ENCODE measurements at regions not wholly inside any gene's neighbourhood (a gene's known extent, or its start where the extent isn't known, plus 50 kb on each side); places are given as distances from the start of the nearest gene placed in this dataset.

- Histone ChIP-seq H3K27me3 (ENCODE audit: insufficient read depth, low read length) (no peaks in the 10 kb centered on the region), H2BK12ac (ENCODE audit: low read length) (no peak overlapping the region), H4K12ac (ENCODE audit: low read depth, low read length) (no peak overlapping the region), H3K18ac (ENCODE audit: low read length) (no peak overlapping the region), H3K4me1 (ENCODE audit: control insufficient read depth in 1 of 2, insufficient read depth in 2 of 2, low read length in 2 of 2) (peaks cover 0 to 3% of the 10 kb centered on the region in 2 experiments), H3K9me3 (ENCODE audit: insufficient read depth, low read depth, low read length) (no peaks in the 10 kb centered on the region), H3K36me3 (ENCODE audit: control insufficient read depth in 1 of 2, insufficient read depth in 2 of 2, low read length in 2 of 2) (no peaks in the 10 kb centered on the region), H3K27ac (ENCODE audit: low read depth, low read length) (no peak overlapping the region), H3K9ac (ENCODE audit: low read length) (no peak overlapping the region), H3K4me2 (ENCODE audit: low read length) (no peak overlapping the region), H2AK5ac (ENCODE audit: low read length) (no peak overlapping the region), H3K4me3 (ENCODE audit: low read depth, low read length) (no peak overlapping the region), H3K79me2 (ENCODE audit: control insufficient read depth, insufficient read depth, low read length, poor library complexity) (no peaks in the 10 kb centered on the region), H3K4ac (ENCODE audit: low read depth, low read length) (no peak overlapping the region), H2BK5ac (ENCODE audit: low read depth, low read length, poor library complexity) (no peak overlapping the region), H3K23ac (ENCODE audit: low read length) (no peak overlapping the region), H4K91ac (ENCODE audit: low read depth, low read length) (no peak overlapping the region), H3K79me1 (ENCODE audit: low read length) (no peaks in the 10 kb centered on the region), H2BK120ac (ENCODE audit: insufficient read depth, low read length, poor library complexity) (no peak overlapping the region), H2AFZ (ENCODE audit: insufficient read depth, low read length, poor library complexity) (no peak overlapping the region), H4K8ac (ENCODE audit: low read depth, low read length) (no peak overlapping the region), H3K14ac (ENCODE audit: low read length) (no peak overlapping the region)
- no peak for DNase-seq
- no CpG with 5 or more reads among the region's 3 CpGs for WGBS (ENCODE audit: extremely low coverage, insufficient coverage, insufficient read length)
Measured at GRCh38 chr11:116371146-116371545, 401.6 kb downstream of the BUD13 start.

DNA sequence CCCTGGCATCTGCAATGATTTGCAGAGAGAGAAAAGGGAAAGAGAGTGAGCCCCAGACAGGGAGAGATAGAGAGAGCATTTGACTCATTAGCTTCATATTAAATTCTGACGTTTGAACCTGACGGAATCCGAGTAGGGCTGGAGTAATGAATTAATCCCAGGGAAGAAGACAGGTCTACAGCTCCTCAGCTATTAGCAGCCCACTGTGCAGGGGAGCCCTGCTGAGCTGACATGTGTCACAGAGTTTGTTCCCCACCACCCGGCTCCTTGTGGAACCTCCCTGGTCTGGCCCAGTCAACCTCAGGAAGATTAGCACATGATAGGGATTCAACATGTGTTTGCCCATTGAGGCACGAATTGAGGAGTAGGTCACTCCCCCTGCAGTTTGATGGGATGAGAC, 404.0 kb downstream of the BUD13 start:
- no CpG with 5 or more reads among the region's 5 CpGs for WGBS (ENCODE audit: extremely low coverage, insufficient coverage, insufficient read length)
- no peak overlapping the region for H4K12ac ChIP-seq (ENCODE audit: low read depth, low read length)
- no peak overlapping the region for H2AK5ac ChIP-seq (ENCODE audit: low read length)
- H3K27me3 ChIP-seq (ENCODE audit: insufficient read depth, low read length): no peaks in the 10 kb centered on the region
- no peak overlapping the region for H3K4me3 ChIP-seq (ENCODE audit: low read depth, low read length)
- H3K79me2 ChIP-seq (ENCODE audit: control insufficient read depth, insufficient read depth, low read length, poor library complexity): no peaks in the 10 kb centered on the region
- no peak overlapping the region for H2BK12ac ChIP-seq (ENCODE audit: low read length)
- no peak overlapping the region for H3K27ac ChIP-seq (ENCODE audit: low read depth, low read length)
- no peaks in the 10 kb centered on the region for H3K9me3 ChIP-seq (ENCODE audit: insufficient read depth, low read depth, low read length)
- no peak overlapping the region for H3K4ac ChIP-seq (ENCODE audit: low read depth, low read length)
- no peaks in the 10 kb centered on the region for H3K79me1 ChIP-seq (ENCODE audit: low read length)
- H3K36me3 ChIP-seq (ENCODE audit: control insufficient read depth in 1 of 2, insufficient read depth in 2 of 2, low read length in 2 of 2): no peaks in the 10 kb centered on the region
- no peak overlapping the region for H3K9ac ChIP-seq (ENCODE audit: low read length)
- no peak overlapping the region for H3K18ac ChIP-seq (ENCODE audit: low read length)
- no peak overlapping the region for H2BK120ac ChIP-seq (ENCODE audit: insufficient read depth, low read length, poor library complexity)
- DNase-seq: no peak
- no peak overlapping the region for H3K23ac ChIP-seq (ENCODE audit: low read length)
- no peak overlapping the region for H3K14ac ChIP-seq (ENCODE audit: low read length)
- no peak overlapping the region for H2AFZ ChIP-seq (ENCODE audit: insufficient read depth, low read length, poor library complexity)
- peaks cover 0 to 3% of the 10 kb centered on the region in 2 experiments for H3K4me1 ChIP-seq (ENCODE audit: control insufficient read depth in 1 of 2, insufficient read depth in 2 of 2, low read length in 2 of 2)
- H4K91ac ChIP-seq (ENCODE audit: low read depth, low read length): no peak overlapping the region
- H2BK5ac ChIP-seq (ENCODE audit: low read depth, low read length, poor library complexity): no peak overlapping the region
- H3K4me2 ChIP-seq (ENCODE audit: low read length): no peak overlapping the region
- H4K8ac ChIP-seq (ENCODE audit: low read depth, low read length): no peak overlapping the region

DNA sequence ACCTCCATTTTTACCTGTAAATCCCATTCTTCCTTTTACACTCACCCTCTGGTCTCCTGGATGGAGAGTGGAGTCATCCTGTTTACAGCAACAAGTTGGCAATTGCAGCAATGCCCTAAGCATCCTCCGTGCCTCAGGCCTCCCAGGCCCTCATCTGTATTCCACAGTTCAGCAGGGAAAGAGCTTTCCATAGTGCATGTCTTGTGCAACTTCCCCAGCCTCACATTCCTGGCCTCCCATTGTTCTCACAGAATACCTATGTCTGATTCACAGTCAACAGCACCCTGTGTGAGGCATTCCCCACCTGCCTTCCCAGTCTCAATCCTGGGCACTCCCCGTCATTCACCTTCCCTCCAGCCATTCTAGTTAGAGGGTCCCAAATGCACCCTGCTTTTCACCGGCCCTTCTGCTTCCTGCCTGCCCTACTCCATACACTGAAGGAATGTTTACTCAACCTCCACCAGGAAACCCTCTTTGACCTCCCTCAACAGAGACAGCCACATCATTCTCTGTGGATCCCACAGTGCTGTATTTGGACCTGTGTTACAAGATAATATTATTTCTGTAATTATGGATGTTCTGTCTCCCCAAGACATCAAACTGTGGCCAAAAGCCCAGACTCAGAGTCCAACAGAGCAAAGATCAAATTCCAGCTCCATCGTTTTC, 405.7 kb downstream of the BUD13 start:
- peaks cover 0 to 3% of the 10 kb centered on the region in 2 experiments for H3K4me1 ChIP-seq (ENCODE audit: control insufficient read depth in 1 of 2, insufficient read depth in 2 of 2, low read length in 2 of 2)
- no peak overlapping the region for H3K23ac ChIP-seq (ENCODE audit: low read length)
- H3K14ac ChIP-seq (ENCODE audit: low read length): no peak overlapping the region
- H4K12ac ChIP-seq (ENCODE audit: low read depth, low read length): no peak overlapping the region
- H2AK5ac ChIP-seq (ENCODE audit: low read length): no peak overlapping the region
- no peak overlapping the region for H3K9ac ChIP-seq (ENCODE audit: low read length)
- no peak overlapping the region for H2AFZ ChIP-seq (ENCODE audit: insufficient read depth, low read length, poor library complexity)
- H3K79me2 ChIP-seq (ENCODE audit: control insufficient read depth, insufficient read depth, low read length, poor library complexity): no peaks in the 10 kb centered on the region
- H2BK120ac ChIP-seq (ENCODE audit: insufficient read depth, low read length, poor library complexity): no peak overlapping the region
- no peak overlapping the region for H2BK5ac ChIP-seq (ENCODE audit: low read depth, low read length, poor library complexity)
- H4K8ac ChIP-seq (ENCODE audit: low read depth, low read length): no peak overlapping the region
- DNase-seq: peak; percentile 88 to 91
- H3K4me3 ChIP-seq (ENCODE audit: low read depth, low read length): no peak overlapping the region
- H4K91ac ChIP-seq (ENCODE audit: low read depth, low read length): peak overlapping the region; percentile 10
- H3K4me2 ChIP-seq (ENCODE audit: low read length): no peak overlapping the region
- no peak overlapping the region for H3K27ac ChIP-seq (ENCODE audit: low read depth, low read length)
- no peaks in the 10 kb centered on the region for H3K27me3 ChIP-seq (ENCODE audit: insufficient read depth, low read length)
- H3K18ac ChIP-seq (ENCODE audit: low read length): no peak overlapping the region
- H3K79me1 ChIP-seq (ENCODE audit: low read length): no peaks in the 10 kb centered on the region
- H3K9me3 ChIP-seq (ENCODE audit: insufficient read depth, low read depth, low read length): no peaks in the 10 kb centered on the region
- WGBS (ENCODE audit: extremely low coverage, insufficient coverage, insufficient read length): no CpG with 5 or more reads among the region's 4 CpGs
- no peak overlapping the region for H2BK12ac ChIP-seq (ENCODE audit: low read length)
- no peaks in the 10 kb centered on the region for H3K36me3 ChIP-seq (ENCODE audit: control insufficient read depth in 1 of 2, insufficient read depth in 2 of 2, low read length in 2 of 2)
- no peak overlapping the region for H3K4ac ChIP-seq (ENCODE audit: low read depth, low read length)

- Histone ChIP-seq H2AFZ (ENCODE audit: insufficient read depth, low read length, poor library complexity) (no peak overlapping the region), H3K23ac (ENCODE audit: low read length) (no peak overlapping the region), H3K18ac (ENCODE audit: low read length) (no peak overlapping the region), H3K4ac (ENCODE audit: low read depth, low read length) (no peak overlapping the region), H3K9me3 (ENCODE audit: insufficient read depth, low read depth, low read length) (no peaks in the 10 kb centered on the region), H3K36me3 (ENCODE audit: control insufficient read depth in 1 of 2, insufficient read depth in 2 of 2, low read length in 2 of 2) (no peaks in the 10 kb centered on the region), H4K91ac (ENCODE audit: low read depth, low read length) (no peak overlapping the region), H2BK12ac (ENCODE audit: low read length) (no peak overlapping the region), H2BK120ac (ENCODE audit: insufficient read depth, low read length, poor library complexity) (no peak overlapping the region), H3K4me1 (ENCODE audit: control insufficient read depth in 1 of 2, insufficient read depth in 2 of 2, low read length in 2 of 2) (peaks cover 0 to 3% of the 10 kb centered on the region in 2 experiments), H3K14ac (ENCODE audit: low read length) (no peak overlapping the region), H3K27ac (ENCODE audit: low read depth, low read length) (no peak overlapping the region), H3K4me2 (ENCODE audit: low read length) (no peak overlapping the region), H4K8ac (ENCODE audit: low read depth, low read length) (no peak overlapping the region), H3K9ac (ENCODE audit: low read length) (no peak overlapping the region), H2AK5ac (ENCODE audit: low read length) (no peak overlapping the region), H3K79me1 (ENCODE audit: low read length) (no peaks in the 10 kb centered on the region), H3K79me2 (ENCODE audit: control insufficient read depth, insufficient read depth, low read length, poor library complexity) (no peaks in the 10 kb centered on the region), H2BK5ac (ENCODE audit: low read depth, low read length, poor library complexity) (no peak overlapping the region), H4K12ac (ENCODE audit: low read depth, low read length) (no peak overlapping the region), H3K4me3 (ENCODE audit: low read depth, low read length) (no peak overlapping the region), H3K27me3 (ENCODE audit: insufficient read depth, low read length) (no peaks in the 10 kb centered on the region)
- no peak for DNase-seq
- WGBS (ENCODE audit: extremely low coverage, insufficient coverage, insufficient read length): no CpG with 5 or more reads among the region's 1 CpG
Measured at GRCh38 chr11:116366451-116366850, 406.3 kb downstream of the BUD13 start.

Data from trophoblast cell (in vitro differentiated cells and primary cell).